Endothelial cell of umbilical vein (primary cell): ENCODE measurements at regions not wholly inside any gene's neighbourhood (a gene's known extent, or its start where the extent isn't known, plus 50 kb on each side); places are given as distances from the start of the nearest gene placed in this dataset.
"Not testable (repeated sequence)": the region's sequence is repeated elsewhere in the genome, so short reads cannot be mapped to it uniquely, and the experiment has no call there.

ENCODE experiments used
- BruUV-seq: library from RNA; stranded (reverse); fragments of 400-500 nt; replicated peaks from 2 replicates; lab custom pipeline; 2021; lab: Mats Ljungman, UMichigan
- CTCF ChIA-PET: fragments of 300-600, 350-600 bp; sonication (Branson Sonifier 250); formaldehyde crosslinking; loops from one replicate; lab custom pipeline; 2021; ENCODE audit warnings: antibody characterized with exemption, inconsistent platforms; lab: Charles Lee
- POLR2A ChIA-PET: fragments of 300-600, 350-600 bp; sonication (Branson Sonifier 250); formaldehyde crosslinking; loops from one replicate; lab custom pipeline; 2021; ENCODE audit warnings: antibody characterized with exemption, inconsistent platforms; lab: Charles Lee
- DNase-seq: peaks from one replicate; pipeline ENCODE4 v3.0.0-alpha.2; 2011; ENCODE audit warnings: low read depth, low spot score
- FAIRE-seq: peaks from 2 replicates; lab custom pipeline; 2011; peaks lifted over from hg19 to GRCh38; lab: Jason Lieb, UNC
- H2AFZ ChIP-seq: 2 replicates; pipeline ENCODE4 v1.6.0; 2012; ENCODE audit warnings: low read depth, low read length, control low read depth, inconsistent platforms
- H3K27ac ChIP-seq: 2 replicates; pipeline ENCODE4 v1.5.1; 2011; ENCODE audit warnings: low read depth, mild to moderate bottlenecking, control low read depth, low read length, moderate library complexity; ENCODE audit not compliant: insufficient read depth
- H3K27me3 ChIP-seq, 2 experiments: 2 replicates each; pipeline versions ENCODE4 v1.6.0 to v1.6.1; 2011; ENCODE audit warnings: low read length in 2 of 2, mixed read lengths in 1 of 2; ENCODE audit not compliant: control insufficient read depth in 2 of 2, insufficient read depth in 2 of 2
- H3K36me3 ChIP-seq, 2 experiments: 2 replicates in 1 of 2; 3 replicates in 1 of 2; pipeline ENCODE4 v1.5.1; 2011; ENCODE audit warnings: low read length in 2 of 2, mild to moderate bottlenecking in 1 of 2, moderate library complexity in 1 of 2; ENCODE audit not compliant: control insufficient read depth in 2 of 2, insufficient read depth in 2 of 2; ENCODE audit errors: extremely low read depth in 1 of 2
- H3K4me1 ChIP-seq: 3 replicates; pipeline ENCODE4 v1.5.1; 2011; ENCODE audit warnings: mild to moderate bottlenecking, low read length; ENCODE audit not compliant: control insufficient read depth, insufficient read depth; ENCODE audit errors: extremely low read depth
- H3K4me2 ChIP-seq: 2 replicates; pipeline ENCODE4 v1.6.1; 2011; ENCODE audit warnings: low read length, control low read depth, mixed read lengths; ENCODE audit not compliant: insufficient read depth
- H3K4me3 ChIP-seq, 3 experiments: fragments of 200-600 bp in 1 of 3; sonication (generic), shearing (Covaris generic) in 1 of 3; replicated peaks in 1 of 3; 2 replicates each; pipeline ENCODE4 v1.5.1; 2011 to 2016; ENCODE audit warnings: control low read depth in 3 of 3, low read length in 3 of 3, mild to moderate bottlenecking in 2 of 3, inconsistent platforms in 1 of 3, low read depth in 1 of 3, moderate library complexity in 1 of 3; ENCODE audit not compliant: insufficient read depth in 1 of 3
- H3K79me2 ChIP-seq: 2 replicates; pipeline ENCODE4 v1.6.0; 2012; ENCODE audit warnings: low read length, inconsistent platforms; ENCODE audit not compliant: control insufficient read depth, insufficient read depth
- H3K9ac ChIP-seq: replicated peaks from 2 replicates; pipeline ENCODE3; 2011; ENCODE audit warnings: low read length, control low read depth; ENCODE audit not compliant: insufficient read depth; ENCODE audit errors: extremely low read depth
- H3K9me1 ChIP-seq: replicated peaks from 3 replicates; pipeline ENCODE4 v1.6.0; 2011; ENCODE audit warnings: mild to moderate bottlenecking, low read length; ENCODE audit not compliant: control insufficient read depth, insufficient read depth; ENCODE audit errors: extremely low read depth
- H3K9me3 ChIP-seq: replicated peaks from 2 replicates; pipeline ENCODE4 v1.5.1; 2012; ENCODE audit warnings: low read length, inconsistent platforms; ENCODE audit not compliant: control insufficient read depth, insufficient read depth
- H4K20me1 ChIP-seq: replicated peaks from 2 replicates; pipeline ENCODE3; 2011; ENCODE audit warnings: mild to moderate bottlenecking, low read length; ENCODE audit not compliant: control insufficient read depth, insufficient read depth; ENCODE audit errors: extremely low read depth
- CTCF ChIP-seq, 2 donors: IDR thresholded peaks; 1 replicate in 1 of 2; 2 replicates in 1 of 2; pipeline ENCODE4 v1.5.1; 2011; ENCODE audit warnings: low read length in 2 of 2, mild to moderate bottlenecking in 2 of 2, moderate library complexity in 2 of 2, control low read depth in 1 of 2, inconsistent platforms in 1 of 2, low read depth in 1 of 2; ENCODE audit not compliant: insufficient read depth in 1 of 2; ENCODE audit errors: extremely low read depth in 1 of 2
- EZH2 ChIP-seq: IDR thresholded peaks from 2 replicates; pipeline ENCODE4 v1.6.1; 2012; ENCODE audit warnings: borderline replicate concordance, low read depth, mild to moderate bottlenecking, moderate library complexity, low read length, inconsistent platforms; ENCODE audit not compliant: severe bottlenecking
- FOS ChIP-seq: IDR thresholded peaks from 2 replicates; pipeline ENCODE4 v1.6.1; 2011; ENCODE audit warnings: mild to moderate bottlenecking, low read length, moderate library complexity, borderline replicate concordance; ENCODE audit not compliant: insufficient read depth
- GATA2 ChIP-seq: IDR thresholded peaks from 2 replicates; pipeline ENCODE4 v1.7.0; 2011; ENCODE audit warnings: low read depth, mild to moderate bottlenecking, moderate library complexity, mixed read lengths, low read length; ENCODE audit not compliant: insufficient read length, insufficient read depth
- JUN ChIP-seq: IDR thresholded peaks from 2 replicates; pipeline ENCODE4 v1.6.1; 2011; ENCODE audit warnings: borderline replicate concordance, low read depth; ENCODE audit not compliant: insufficient read length, insufficient read depth
- MAX ChIP-seq: IDR thresholded peaks from 2 replicates; pipeline ENCODE4 v1.6.1; 2011; ENCODE audit not compliant: insufficient read depth, insufficient read length
- MYC ChIP-seq: IDR thresholded peaks from one replicate; pipeline ENCODE4 v1.6.1; 2011; ENCODE audit warnings: mild to moderate bottlenecking, low read depth, low read length
- POLR2A ChIP-seq: IDR thresholded peaks from 2 replicates; pipeline ENCODE4 v1.6.1; 2012; ENCODE audit warnings: low read depth, mild to moderate bottlenecking, control low read depth, low read length
- POLR2AphosphoS5 ChIP-seq: IDR thresholded peaks from 2 replicates; pipeline ENCODE4 v1.6.1; 2012; ENCODE audit warnings: low read depth, mild to moderate bottlenecking, control low read depth, low read length, moderate library complexity; ENCODE audit not compliant: insufficient read depth
- dilution Hi-C: fragments of 300-500 bp; cut with MboI; formaldehyde crosslinking; loops from one replicate; pipeline ENCODE4 v1.15.0; 2019; ENCODE audit warnings: low sequenced_read_pairs; ENCODE audit not compliant: extremely low pct_ligation_motif_present
- intact Hi-C: fragments of 100-400 bp; cut with micrococcal nuclease; formaldehyde crosslinking; loops from one replicate; pipeline ENCODE4 v1.10.0; 2022

DNA sequence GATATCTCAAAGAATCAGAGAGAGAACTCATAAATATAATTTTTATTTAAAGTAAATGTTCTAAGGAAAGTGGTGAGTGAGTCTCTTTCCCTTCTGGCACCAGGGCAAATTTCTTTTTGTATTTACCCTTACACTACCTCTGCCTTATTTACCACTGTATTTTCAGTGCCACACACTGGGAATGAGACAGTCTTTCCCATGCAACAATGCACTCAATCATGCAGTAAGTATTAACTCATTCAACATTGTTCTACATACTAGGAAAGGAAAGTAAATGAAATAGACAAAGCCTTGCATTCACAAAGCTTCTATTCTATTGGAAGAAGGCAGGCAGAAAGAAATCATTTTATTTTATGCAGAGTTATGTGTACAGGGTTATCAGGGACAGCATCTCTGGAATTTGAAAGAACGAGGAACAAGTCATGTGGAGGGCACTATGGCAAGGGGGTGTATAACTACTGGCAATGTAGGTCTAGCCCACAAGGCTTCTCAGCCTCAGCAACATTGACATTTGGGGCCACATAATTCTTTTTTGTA is 129.8 kb upstream of the PRDX6 start:
- no peak overlapping the region for H3K9ac ChIP-seq
- no peak overlapping the region for H2AFZ ChIP-seq
- CTCF ChIA-PET = interaction anchor here (0.7 to 2.2 kb wide), 2 partner anchors 9 to 92 kb away, joined by 3 to 5 read pairs; no protein-coding TSS in a partner anchor
- no peaks in the 10 kb centered on the region for H3K9me3 ChIP-seq
- H3K79me2 ChIP-seq = no peaks in the 10 kb centered on the region
- H3K27me3 ChIP-seq = no peaks in the 10 kb centered on the region
- H3K4me2 ChIP-seq = no peak overlapping the region
- no TSS peak for BruUV-seq
- intact Hi-C loops (no loop called here), dilution Hi-C loops (no loop called here)
- no peak for FAIRE-seq
- no peak overlapping the region for H3K4me3 ChIP-seq
- no peaks in the 10 kb centered on the region for H3K9me1 ChIP-seq
- no peaks in the 10 kb centered on the region for H4K20me1 ChIP-seq
- H3K27ac ChIP-seq = no peak overlapping the region
- DNase-seq = no peak
- no peaks in the 10 kb centered on the region for H3K4me1 ChIP-seq
- TF ChIP-seq JUN (no peak), EZH2 (no peak), MAX (no peak), POLR2A (no peak), GATA2 (no peak), CTCF (IDR thresholded peaks at IDR 0.05; ENCODE audit: extremely low read depth in 1 of 2, insufficient read depth in 1 of 2, low read depth in 1 of 2, low read length in 2 of 2) (no peak), MYC (no peak), POLR2AphosphoS5 (no peak), FOS (no peak)
- H3K36me3 ChIP-seq = no peaks in the 10 kb centered on the region
- POLR2A ChIA-PET = no interaction called here

DNA sequence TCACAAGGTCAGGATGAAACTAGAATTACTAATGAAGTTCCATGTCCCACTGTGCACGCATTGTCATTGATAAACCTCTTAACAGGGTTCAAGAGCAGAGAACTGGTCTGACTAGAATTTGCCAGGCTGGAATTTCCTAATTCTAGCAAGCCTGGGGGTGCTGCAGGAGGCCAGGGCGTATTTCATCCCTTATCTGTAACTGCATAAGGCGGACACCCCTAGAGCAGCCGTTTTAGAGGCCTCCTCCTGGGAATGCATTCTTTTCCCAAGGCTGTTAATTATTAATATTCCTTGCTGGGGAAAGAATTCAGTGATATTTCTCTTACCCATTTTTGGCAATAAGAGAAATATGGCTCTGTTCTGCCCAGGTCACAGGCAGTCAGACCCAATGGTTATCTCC is 124.5 kb upstream of the PRDX6 start:
- H3K27ac ChIP-seq, H3K79me2 ChIP-seq, H3K4me1 ChIP-seq, DNase-seq, H3K4me2 ChIP-seq, H3K9ac ChIP-seq, BruUV-seq, dilution Hi-C loops, H3K36me3 ChIP-seq, H3K4me3 ChIP-seq, H3K9me1 ChIP-seq, intact Hi-C loops, POLR2A ChIA-PET, H2AFZ ChIP-seq, CTCF ChIA-PET, H4K20me1 ChIP-seq, H3K27me3 ChIP-seq, H3K9me3 ChIP-seq, FAIRE-seq: not testable (repeated sequence)
